ENCODE measurements at regions not wholly inside any gene's neighbourhood (a gene's known extent, or its start where the extent isn't known, plus 50 kb on each side); places are given as distances from the start of the nearest gene placed in this dataset.
"Not testable (repeated sequence)": the region's sequence is repeated elsewhere in the genome, so short reads cannot be mapped to it uniquely, and the experiment has no call there.

DNA sequence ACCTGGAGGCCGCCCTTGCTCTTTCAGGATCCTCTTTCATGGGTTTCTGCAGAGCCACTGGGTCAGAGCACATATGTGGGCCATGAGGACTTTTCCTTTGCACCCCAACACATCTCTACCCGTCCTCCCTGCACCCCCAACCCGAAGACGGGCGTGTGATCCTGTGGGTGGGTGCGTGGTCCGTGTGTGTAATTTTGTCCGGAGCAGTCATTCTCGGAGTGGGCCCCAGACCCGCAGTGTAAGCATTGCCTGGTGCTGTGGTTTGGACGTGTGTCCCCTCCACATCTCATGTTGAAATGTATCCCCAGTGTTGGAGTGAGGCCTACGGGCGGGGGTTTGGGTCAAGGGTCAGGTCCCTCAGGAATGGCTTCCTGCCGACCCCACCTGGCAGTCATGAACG lies 203.9 kb upstream of the ZNF469 start:
- not testable (repeated sequence) for TF ChIP-seq POLR2A (IDR thresholded peaks at IDR 0.05)
- TF ChIP-seq, protein P1, sequence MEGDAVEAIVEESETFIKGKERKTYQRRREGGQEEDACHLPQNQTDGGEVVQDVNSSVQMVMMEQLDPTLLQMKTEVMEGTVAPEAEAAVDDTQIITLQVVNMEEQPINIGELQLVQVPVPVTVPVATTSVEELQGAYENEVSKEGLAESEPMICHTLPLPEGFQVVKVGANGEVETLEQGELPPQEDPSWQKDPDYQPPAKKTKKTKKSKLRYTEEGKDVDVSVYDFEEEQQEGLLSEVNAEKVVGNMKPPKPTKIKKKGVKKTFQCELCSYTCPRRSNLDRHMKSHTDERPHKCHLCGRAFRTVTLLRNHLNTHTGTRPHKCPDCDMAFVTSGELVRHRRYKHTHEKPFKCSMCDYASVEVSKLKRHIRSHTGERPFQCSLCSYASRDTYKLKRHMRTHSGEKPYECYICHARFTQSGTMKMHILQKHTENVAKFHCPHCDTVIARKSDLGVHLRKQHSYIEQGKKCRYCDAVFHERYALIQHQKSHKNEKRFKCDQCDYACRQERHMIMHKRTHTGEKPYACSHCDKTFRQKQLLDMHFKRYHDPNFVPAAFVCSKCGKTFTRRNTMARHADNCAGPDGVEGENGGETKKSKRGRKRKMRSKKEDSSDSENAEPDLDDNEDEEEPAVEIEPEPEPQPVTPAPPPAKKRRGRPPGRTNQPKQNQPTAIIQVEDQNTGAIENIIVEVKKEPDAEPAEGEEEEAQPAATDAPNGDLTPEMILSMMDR (IDR thresholded peaks at IDR 0.05) = not testable (repeated sequence)
